ENCODE measurements at regions not wholly inside any gene's neighbourhood (a gene's known extent, or its start where the extent isn't known, plus 50 kb on each side); places are given as distances from the start of the nearest gene placed in this dataset.

DNA sequence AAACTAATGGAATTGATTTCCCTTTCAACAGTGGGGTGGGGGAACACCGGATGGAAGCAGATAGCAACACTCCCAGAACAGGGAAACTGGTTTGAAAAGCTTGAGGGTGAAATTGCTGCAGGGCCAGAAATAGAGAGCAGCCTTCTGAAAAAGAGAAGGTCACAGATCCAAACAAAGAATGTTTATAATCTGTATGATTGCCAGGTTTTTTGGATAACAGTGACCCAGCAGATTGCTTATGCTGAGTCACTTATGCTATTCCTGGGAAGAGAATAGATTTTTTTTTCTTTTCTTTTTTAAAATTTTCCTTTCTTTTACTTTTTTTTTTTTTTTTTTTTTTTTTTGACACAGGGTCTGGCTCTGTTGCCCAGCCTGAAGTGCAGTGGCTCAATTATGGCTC lies 641.3 kb downstream of the KCNJ2 start:
- DNase-seq, result no peak
- Mint-ChIP-seq H3K36me3 (ENCODE audit: low read depth) (no peaks in the 10 kb centered on the region), H3K27me3 (ENCODE audit: low read depth) (no peaks in the 10 kb centered on the region), H3K4me3 (no peak overlapping the region), H3K4me1 (ENCODE audit: low read depth) (no peaks in the 10 kb centered on the region), H3K27ac (no peak overlapping the region), H3K9me3 (no peaks in the 10 kb centered on the region)
- CTCF ChIA-PET, result no interaction called here
- intact Hi-C loops (cut with micrococcal nuclease), result no loop called here

DNA sequence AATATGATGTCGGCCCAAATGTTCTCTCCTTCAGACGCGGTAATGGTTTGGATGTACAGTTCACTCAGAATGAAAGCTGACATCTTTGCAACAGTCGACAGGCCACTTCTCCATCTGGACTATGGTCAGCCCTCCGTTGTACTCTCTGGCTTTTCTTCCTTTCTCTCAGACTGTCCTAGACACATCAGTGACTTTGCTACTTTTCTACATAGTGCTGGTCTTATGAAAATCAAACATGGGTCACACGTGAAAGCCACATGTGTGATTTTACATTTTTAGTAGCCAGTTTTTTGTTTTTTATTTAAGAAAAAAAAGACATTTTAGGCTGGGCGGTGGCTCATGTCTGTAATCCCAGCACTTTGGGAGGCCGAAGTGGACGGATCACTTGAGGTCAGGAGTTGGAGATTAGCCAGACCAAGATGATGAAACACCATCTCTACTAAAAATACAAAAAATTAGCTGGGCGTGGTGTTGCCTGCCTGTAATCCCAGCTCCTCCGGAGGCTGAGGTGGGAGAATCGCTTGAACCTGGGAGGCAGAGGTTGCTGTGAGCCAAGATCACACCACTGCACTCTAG lies 644.1 kb downstream of the KCNJ2 start:
- Mint-ChIP-seq H3K9me3 (peaks cover 2% of the 10 kb centered on the region), H3K4me3 (no peak overlapping the region), H3K36me3 (ENCODE audit: low read depth) (no peaks in the 10 kb centered on the region), H3K27me3 (ENCODE audit: low read depth) (no peaks in the 10 kb centered on the region), H3K27ac (no peak overlapping the region), H3K4me1 (ENCODE audit: low read depth) (no peaks in the 10 kb centered on the region)
- intact Hi-C loops (cut with micrococcal nuclease), result no loop called here
- DNase-seq, result no peak
- CTCF ChIA-PET, result no interaction called here

DNA sequence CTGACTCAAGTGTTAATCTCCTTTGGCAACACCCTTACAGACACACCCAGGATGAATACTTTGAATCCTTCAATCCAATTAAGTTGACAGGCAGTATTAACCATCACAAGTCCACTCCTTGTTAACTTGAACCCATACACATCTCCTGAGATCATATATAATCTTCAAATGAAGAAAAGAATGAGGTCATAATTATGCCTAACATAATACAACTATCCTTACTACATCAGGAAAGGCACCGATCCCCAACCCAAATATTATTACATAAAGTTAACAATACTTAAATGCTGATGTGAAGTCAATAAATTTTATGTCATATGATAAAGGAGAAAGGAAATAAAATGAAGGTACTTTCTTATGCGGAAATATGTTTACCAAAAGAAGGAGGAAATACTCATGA lies 649.9 kb downstream of the KCNJ2 start:
- Mint-ChIP-seq H3K4me1 (ENCODE audit: low read depth) (no peaks in the 10 kb centered on the region), H3K36me3 (ENCODE audit: low read depth) (no peaks in the 10 kb centered on the region), H3K9me3 (peaks cover 2% of the 10 kb centered on the region), H3K27ac (no peak overlapping the region), H3K4me3 (no peak overlapping the region), H3K27me3 (ENCODE audit: low read depth) (no peaks in the 10 kb centered on the region)
- DNase-seq, result no peak
- CTCF ChIA-PET, result no interaction called here
- intact Hi-C loops (cut with micrococcal nuclease), result no loop called here

DNA sequence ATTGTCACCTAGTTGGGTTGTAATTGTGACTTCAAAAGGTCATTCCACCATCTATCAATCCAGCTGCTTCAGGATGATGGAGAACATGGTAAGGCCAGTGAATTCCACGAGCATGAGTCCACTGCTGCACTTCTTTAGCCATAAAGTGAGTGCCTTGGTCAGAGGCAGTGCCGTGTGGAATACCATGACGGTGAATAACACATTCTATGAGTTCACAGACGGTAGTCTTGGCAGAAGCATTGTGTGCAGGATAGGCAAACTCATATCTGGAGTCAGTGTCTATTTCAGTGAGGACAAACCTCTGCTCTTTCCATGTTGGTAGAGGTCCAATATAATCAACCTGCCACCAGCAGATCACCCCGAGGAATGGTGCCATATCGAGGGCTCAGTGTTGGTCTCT lies 650.9 kb downstream of the KCNJ2 start:
- DNase-seq, result no peak
- H3K9me3 Mint-ChIP-seq, result peaks cover 2% of the 10 kb centered on the region
- no peaks in the 10 kb centered on the region for H3K27me3 Mint-ChIP-seq (ENCODE audit: low read depth)
- no peaks in the 10 kb centered on the region for H3K36me3 Mint-ChIP-seq (ENCODE audit: low read depth)
- no peaks in the 10 kb centered on the region for H3K4me1 Mint-ChIP-seq (ENCODE audit: low read depth)
- intact Hi-C loops (cut with micrococcal nuclease), result no loop called here
- CTCF ChIA-PET, result no interaction called here
- no peak overlapping the region for H3K4me3 Mint-ChIP-seq
- no peak overlapping the region for H3K27ac Mint-ChIP-seq

DNA sequence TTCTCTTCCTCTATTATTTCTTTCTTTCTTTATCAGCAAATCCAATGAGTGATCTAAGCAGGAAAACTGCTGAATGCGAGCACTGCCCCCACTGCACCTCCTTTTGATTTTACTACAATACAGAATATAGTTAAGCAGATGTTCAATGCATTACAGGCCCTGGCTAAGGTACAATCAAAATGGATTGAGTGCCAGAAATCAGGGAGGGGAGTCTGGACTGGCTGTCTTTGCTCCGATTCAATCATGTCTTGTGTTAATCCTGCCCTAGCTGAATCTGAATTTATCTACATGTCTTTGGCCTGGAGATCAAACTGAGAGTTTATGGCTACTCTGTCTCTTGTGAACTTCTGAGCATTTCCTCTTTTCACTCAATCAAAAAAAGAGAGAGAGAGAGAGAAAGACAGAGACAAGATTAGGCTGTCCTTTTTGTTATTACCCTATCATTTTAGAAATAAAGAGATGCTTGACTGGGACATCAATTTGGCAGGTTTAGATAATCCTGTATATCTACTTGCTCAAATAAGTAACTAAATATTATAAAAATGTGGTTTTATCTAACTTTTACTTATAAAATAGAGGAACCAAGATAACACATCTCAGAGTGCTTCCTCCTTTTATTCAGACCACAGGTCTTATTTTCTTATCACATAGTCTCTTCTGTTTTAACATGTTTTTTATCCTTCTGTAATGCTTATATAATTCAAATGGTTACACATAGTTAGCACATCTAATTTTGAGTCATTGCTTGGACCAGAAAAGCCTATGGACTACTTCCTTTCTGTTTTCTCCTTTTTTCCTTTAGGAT lies 656.2 kb downstream of the KCNJ2 start:
- Mint-ChIP-seq H3K36me3 (ENCODE audit: low read depth) (no peaks in the 10 kb centered on the region), H3K27me3 (ENCODE audit: low read depth) (no peaks in the 10 kb centered on the region)

DNA sequence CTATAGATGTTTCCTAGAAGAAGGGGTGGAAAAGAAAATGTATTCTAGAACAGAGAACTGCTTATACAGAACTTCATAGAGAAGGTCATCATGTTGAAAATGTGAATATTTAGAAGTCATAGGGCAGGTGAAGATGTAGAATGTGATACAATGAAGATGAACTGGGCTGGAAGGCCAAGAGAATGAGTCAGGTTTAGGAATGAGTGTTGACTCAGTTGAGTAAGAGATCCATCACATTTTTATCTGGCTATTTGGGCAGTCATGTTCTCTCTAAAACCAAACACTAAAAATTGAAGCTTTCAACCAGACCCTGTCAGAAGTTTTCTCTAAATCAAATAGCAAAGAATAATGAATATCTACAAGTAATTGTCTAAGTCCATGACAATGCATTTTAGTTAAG lies 660.5 kb downstream of the KCNJ2 start:
- no peak for DNase-seq
- intact Hi-C loops (cut with micrococcal nuclease), result no loop called here
- H3K36me3 Mint-ChIP-seq (ENCODE audit: low read depth), result no peaks in the 10 kb centered on the region
- no peaks in the 10 kb centered on the region for H3K27me3 Mint-ChIP-seq (ENCODE audit: low read depth)
- no peak overlapping the region for H3K27ac Mint-ChIP-seq
- CTCF ChIA-PET, result no interaction called here
- no peaks in the 10 kb centered on the region for H3K9me3 Mint-ChIP-seq
- H3K4me1 Mint-ChIP-seq (ENCODE audit: low read depth), result no peaks in the 10 kb centered on the region
- H3K4me3 Mint-ChIP-seq, result no peak overlapping the region

More for the DNA sequence above, 656.2 kb downstream of the KCNJ2 start:
- H3K27ac Mint-ChIP-seq, result no peak overlapping the region
- H3K4me1 Mint-ChIP-seq (ENCODE audit: low read depth), result no peaks in the 10 kb centered on the region
- DNase-seq, result no peak
- no peak overlapping the region for H3K4me3 Mint-ChIP-seq
- CTCF ChIA-PET, result interaction anchor here (0.7 kb wide), 1 partner anchor 790 kb away, joined by 3 read pairs; no protein-coding TSS in a partner anchor
- H3K9me3 Mint-ChIP-seq, result no peaks in the 10 kb centered on the region
- intact Hi-C loops (cut with micrococcal nuclease), result no loop called here

DNA sequence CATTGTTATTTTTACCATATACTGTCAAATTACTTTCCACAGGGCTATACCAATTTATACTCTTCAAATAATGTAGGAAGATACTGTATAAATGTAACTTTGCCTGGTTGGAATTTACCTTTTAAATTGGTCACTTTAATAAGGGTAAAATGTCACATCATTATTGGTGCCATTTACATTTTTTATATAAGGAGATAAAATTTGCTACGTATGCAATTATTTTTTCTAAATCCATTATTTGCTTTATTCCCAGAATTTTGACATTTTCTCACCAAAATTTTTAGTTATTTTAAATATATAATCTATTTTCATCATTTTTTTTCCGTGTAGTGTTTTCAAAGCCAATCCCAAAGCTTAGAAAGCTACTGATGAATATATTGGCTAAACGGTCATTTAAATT lies 664.7 kb downstream of the KCNJ2 start:
- H3K27me3 Mint-ChIP-seq (ENCODE audit: low read depth), result no peaks in the 10 kb centered on the region
- DNase-seq, result no peak
- H3K4me1 Mint-ChIP-seq (ENCODE audit: low read depth), result no peaks in the 10 kb centered on the region
- intact Hi-C loops (cut with micrococcal nuclease), result no loop called here
- H3K27ac Mint-ChIP-seq, result no peak overlapping the region
- CTCF ChIA-PET, result no interaction called here
- H3K4me3 Mint-ChIP-seq, result no peak overlapping the region
- H3K36me3 Mint-ChIP-seq (ENCODE audit: low read depth), result no peaks in the 10 kb centered on the region
- no peaks in the 10 kb centered on the region for H3K9me3 Mint-ChIP-seq

DNA sequence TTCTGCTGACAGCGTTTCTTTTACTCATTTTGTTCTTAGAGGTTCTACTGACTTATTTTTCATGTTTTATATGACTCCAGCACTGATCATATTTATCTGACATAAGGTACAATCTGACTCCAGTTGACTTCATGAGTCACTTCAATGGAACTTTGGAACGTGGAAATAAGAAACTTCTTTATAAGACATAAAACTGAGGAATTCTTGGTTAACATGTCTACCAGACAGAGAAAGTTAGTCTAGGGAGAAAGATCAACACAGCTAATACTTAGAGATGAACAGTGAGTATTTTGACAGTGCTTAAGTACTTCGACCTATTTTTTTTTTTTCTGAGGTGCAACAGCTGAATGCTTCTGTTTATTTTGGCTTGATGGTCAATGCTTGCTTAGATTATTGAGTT lies 679.5 kb downstream of the KCNJ2 start:
- no peak for DNase-seq
- H3K9me3 Mint-ChIP-seq, result no peaks in the 10 kb centered on the region
- no peak overlapping the region for H3K4me3 Mint-ChIP-seq
- no peaks in the 10 kb centered on the region for H3K4me1 Mint-ChIP-seq (ENCODE audit: low read depth)
- intact Hi-C loops (cut with micrococcal nuclease), result no loop called here
- H3K27me3 Mint-ChIP-seq (ENCODE audit: low read depth), result peaks cover 2% of the 10 kb centered on the region
- no peaks in the 10 kb centered on the region for H3K36me3 Mint-ChIP-seq (ENCODE audit: low read depth)
- no peak overlapping the region for H3K27ac Mint-ChIP-seq
- CTCF ChIA-PET, result no interaction called here

DNA sequence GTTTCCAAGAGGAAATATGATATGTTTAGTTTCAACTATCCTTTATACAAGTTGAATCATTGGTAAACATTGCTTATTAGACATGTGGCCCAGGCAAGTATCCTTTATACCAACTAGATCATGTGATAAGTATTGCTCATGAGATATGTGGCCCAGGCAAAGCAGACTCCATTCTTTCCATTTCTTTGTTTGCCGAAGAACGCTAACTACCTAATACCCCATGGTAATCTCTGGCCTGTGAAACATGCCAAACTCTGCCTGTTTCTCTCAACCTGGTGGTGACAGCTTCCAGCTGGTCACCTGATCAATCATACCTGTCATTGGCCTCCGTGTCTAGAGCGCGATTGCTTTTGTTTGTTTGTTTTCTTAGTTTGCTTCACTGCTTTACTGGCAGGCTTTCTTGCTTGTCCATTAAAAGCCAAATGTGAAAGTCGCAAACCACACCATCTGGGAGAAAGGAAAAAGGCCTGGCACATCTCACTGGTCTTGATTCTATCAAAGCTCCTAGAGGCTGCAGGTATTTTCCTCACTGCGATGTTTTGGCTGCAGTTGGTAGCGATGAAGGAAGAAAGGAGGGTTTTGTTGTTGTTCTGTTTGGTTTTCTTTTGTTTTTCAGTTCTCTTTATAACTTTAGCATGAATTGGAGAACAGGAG lies 686.2 kb downstream of the KCNJ2 start:
- DNase-seq, result no peak
- H3K9me3 Mint-ChIP-seq, result peaks cover 2% of the 10 kb centered on the region
- CTCF ChIA-PET, result no interaction called here
- H3K27me3 Mint-ChIP-seq (ENCODE audit: low read depth), result peaks cover 3% of the 10 kb centered on the region
- no peak overlapping the region for H3K27ac Mint-ChIP-seq
- no peaks in the 10 kb centered on the region for H3K4me1 Mint-ChIP-seq (ENCODE audit: low read depth)
- H3K4me3 Mint-ChIP-seq, result no peak overlapping the region
- intact Hi-C loops (cut with micrococcal nuclease), result no loop called here
- no peaks in the 10 kb centered on the region for H3K36me3 Mint-ChIP-seq (ENCODE audit: low read depth)

DNA sequence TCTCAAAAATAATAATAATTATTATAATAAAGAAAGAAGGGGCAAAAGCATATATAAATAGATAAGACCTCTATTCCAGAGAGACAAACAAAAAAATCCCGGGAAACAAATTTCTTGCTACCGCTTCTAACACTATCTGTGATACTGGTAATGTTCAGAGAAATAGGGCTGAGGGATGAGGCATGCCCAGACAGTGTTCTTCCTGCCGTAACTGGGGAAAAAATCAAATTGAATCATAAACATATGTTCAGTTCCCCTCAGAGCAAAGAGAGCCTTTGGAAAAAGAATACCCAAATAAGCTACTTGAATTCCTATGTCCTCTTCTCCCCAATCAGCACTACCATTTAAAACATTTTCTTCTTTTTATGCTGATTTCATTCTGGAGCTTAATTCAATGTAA lies 688.0 kb downstream of the KCNJ2 start:
- H3K4me1 Mint-ChIP-seq (ENCODE audit: low read depth), result no peaks in the 10 kb centered on the region
- H3K4me3 Mint-ChIP-seq, result no peak overlapping the region
- intact Hi-C loops (cut with micrococcal nuclease), result no loop called here
- no peak overlapping the region for H3K27ac Mint-ChIP-seq
- CTCF ChIA-PET, result no interaction called here
- H3K36me3 Mint-ChIP-seq (ENCODE audit: low read depth), result no peaks in the 10 kb centered on the region
- peaks cover 3% of the 10 kb centered on the region for H3K27me3 Mint-ChIP-seq (ENCODE audit: low read depth)
- H3K9me3 Mint-ChIP-seq, result peaks cover 2% of the 10 kb centered on the region
- no peak for DNase-seq

DNA sequence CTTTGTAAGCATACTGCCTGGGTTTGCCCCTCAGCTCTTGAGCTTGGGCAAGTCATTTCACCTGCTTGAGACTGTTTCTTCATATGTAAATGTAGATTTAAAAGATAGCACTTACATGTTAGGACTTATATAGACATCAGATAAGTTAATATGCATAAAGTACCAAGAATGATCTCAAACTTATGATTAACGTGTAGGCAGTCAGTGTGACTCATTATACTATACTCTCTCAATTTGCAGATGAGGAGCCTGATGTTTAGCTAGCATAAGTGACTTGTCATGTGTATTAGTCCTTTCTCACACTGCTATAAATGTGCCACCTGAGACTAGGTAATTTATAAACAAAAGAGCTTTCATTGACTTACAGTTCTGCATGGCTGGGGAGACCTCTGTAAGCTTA lies 690.5 kb downstream of the KCNJ2 start:
- DNase-seq, result no peak
- no peaks in the 10 kb centered on the region for H3K36me3 Mint-ChIP-seq (ENCODE audit: low read depth)
- intact Hi-C loops (cut with micrococcal nuclease), result no loop called here
- peaks cover 2% of the 10 kb centered on the region for H3K9me3 Mint-ChIP-seq
- CTCF ChIA-PET, result no interaction called here
- no peaks in the 10 kb centered on the region for H3K4me1 Mint-ChIP-seq (ENCODE audit: low read depth)
- H3K27me3 Mint-ChIP-seq (ENCODE audit: low read depth), result peaks cover 2% of the 10 kb centered on the region
- no peak overlapping the region for H3K4me3 Mint-ChIP-seq
- H3K27ac Mint-ChIP-seq, result no peak overlapping the region

DNA sequence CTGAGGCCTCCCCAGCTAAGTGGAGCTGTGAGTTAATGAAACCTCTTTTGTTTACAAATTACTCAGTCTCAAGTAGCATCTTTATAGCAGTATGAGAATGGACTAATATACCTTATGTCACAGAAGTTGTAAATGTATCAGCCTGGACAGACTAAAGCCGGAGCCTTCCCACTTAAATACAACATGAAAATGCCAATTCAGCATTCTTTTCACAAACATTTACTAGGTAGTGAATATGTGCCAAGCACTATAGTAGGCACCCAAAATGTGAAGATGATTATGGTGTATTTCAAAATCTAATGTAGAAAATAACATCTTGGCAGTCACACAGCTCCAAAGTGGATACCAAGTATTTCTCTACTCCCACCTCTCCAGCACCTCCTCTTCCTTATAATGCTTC lies 693.0 kb downstream of the KCNJ2 start:
- intact Hi-C loops (cut with micrococcal nuclease), result no loop called here
- CTCF ChIA-PET, result no interaction called here
- H3K4me1 Mint-ChIP-seq (ENCODE audit: low read depth), result no peaks in the 10 kb centered on the region

More for the DNA sequence above, 693.0 kb downstream of the KCNJ2 start:
- Mint-ChIP-seq H3K27ac (no peak overlapping the region), H3K36me3 (ENCODE audit: low read depth) (no peaks in the 10 kb centered on the region), H3K27me3 (ENCODE audit: low read depth) (peaks cover 2% of the 10 kb centered on the region), H3K4me3 (no peak overlapping the region), H3K9me3 (peaks cover 2% of the 10 kb centered on the region)
- no peak for DNase-seq

Measured in activated naive CD4-positive, alpha-beta T cell treated with anti-CD3 and anti-CD28 coated beads for 36 hours (primary cell).